DOHH2 (cell line): ENCODE measurements at regions not wholly inside any gene's neighbourhood (a gene's known extent, or its start where the extent isn't known, plus 50 kb on each side); places are given as distances from the start of the nearest gene placed in this dataset.

ENCODE experiments used
- EZH2phosphoT487 ChIP-seq: fragments of 200-600 bp; sonication (generic); IDR thresholded peaks from 2 replicates; pipeline ENCODE4 v1.6.1; 2017; ENCODE audit warnings: borderline replicate concordance, mild to moderate bottlenecking, antibody characterized with exemption, low read length, moderate library complexity, mixed read lengths
- TF ChIP-seq, protein P1 (sequence below): fragments of 200-600 bp; sonication (generic); IDR thresholded peaks from one replicate; pipeline ENCODE4 v1.5.1; 2014; ENCODE audit warnings: antibody characterized with exemption, mild to moderate bottlenecking, low read depth, low read length; ENCODE audit not compliant: poor library complexity, severe bottlenecking

DNA sequence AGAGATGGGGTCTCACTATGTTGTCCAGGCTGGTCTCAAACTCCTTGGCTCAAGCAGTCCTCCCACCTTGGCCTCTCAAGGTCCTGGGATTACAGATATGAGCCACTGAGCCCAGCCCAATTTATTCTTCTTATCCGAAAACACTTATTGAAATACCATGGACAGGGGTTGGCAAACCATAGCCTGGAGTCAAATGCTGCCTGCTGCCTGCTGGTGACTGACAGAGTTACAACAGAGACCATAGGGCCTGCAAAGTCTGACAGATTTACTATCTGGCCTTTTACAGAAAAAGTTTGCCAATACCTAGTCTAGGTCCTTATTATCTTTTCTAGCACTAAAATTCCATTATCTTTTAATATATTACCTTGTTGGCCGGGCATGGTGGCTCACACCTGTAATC lies 87.1 kb upstream of the ZNF281 start:
- TF ChIP-seq, protein P1, sequence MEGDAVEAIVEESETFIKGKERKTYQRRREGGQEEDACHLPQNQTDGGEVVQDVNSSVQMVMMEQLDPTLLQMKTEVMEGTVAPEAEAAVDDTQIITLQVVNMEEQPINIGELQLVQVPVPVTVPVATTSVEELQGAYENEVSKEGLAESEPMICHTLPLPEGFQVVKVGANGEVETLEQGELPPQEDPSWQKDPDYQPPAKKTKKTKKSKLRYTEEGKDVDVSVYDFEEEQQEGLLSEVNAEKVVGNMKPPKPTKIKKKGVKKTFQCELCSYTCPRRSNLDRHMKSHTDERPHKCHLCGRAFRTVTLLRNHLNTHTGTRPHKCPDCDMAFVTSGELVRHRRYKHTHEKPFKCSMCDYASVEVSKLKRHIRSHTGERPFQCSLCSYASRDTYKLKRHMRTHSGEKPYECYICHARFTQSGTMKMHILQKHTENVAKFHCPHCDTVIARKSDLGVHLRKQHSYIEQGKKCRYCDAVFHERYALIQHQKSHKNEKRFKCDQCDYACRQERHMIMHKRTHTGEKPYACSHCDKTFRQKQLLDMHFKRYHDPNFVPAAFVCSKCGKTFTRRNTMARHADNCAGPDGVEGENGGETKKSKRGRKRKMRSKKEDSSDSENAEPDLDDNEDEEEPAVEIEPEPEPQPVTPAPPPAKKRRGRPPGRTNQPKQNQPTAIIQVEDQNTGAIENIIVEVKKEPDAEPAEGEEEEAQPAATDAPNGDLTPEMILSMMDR: no peak
- no peak for TF ChIP-seq EZH2phosphoT487
